Activated T-helper 17 cell treated with anti-CD3 and anti-CD28 coated beads, Interleukin-2, amount 50 U/mL, for 72 hours (primary cell): ENCODE measurements at regions not wholly inside any gene's neighbourhood (a gene's known extent, or its start where the extent isn't known, plus 50 kb on each side); places are given as distances from the start of the nearest gene placed in this dataset.
"Not testable (repeated sequence)": the region's sequence is repeated elsewhere in the genome, so short reads cannot be mapped to it uniquely, and the experiment has no call there.

Source experiments
- ATAC-seq: fragments of 150-1000 bp; cut with Tn5 transposase; replicated peaks from 2 replicates; pipeline ENCODE4 v1.10.0; 2021; ENCODE audit warnings: mild to moderate bottlenecking, moderate library complexity
- H3K27ac Mint-ChIP-seq: one replicate; pipeline ENCODE4 v1.8.0; 2022; ENCODE audit warnings: mixed read lengths
- H3K27me3 Mint-ChIP-seq: one replicate; pipeline ENCODE4 v1.8.0; 2022; ENCODE audit warnings: mixed read lengths
- H3K36me3 Mint-ChIP-seq: one replicate; pipeline ENCODE4 v1.8.0; 2022; ENCODE audit warnings: low read depth, mild to moderate bottlenecking, mixed read lengths
- H3K4me1 Mint-ChIP-seq: one replicate; pipeline ENCODE4 v1.8.0; 2022; ENCODE audit warnings: mixed read lengths
- H3K4me3 Mint-ChIP-seq: one replicate; pipeline ENCODE4 v1.8.0; 2022; ENCODE audit warnings: mild to moderate bottlenecking, mixed read lengths
- H3K9me3 Mint-ChIP-seq: one replicate; pipeline ENCODE4 v1.8.0; 2022; ENCODE audit warnings: mixed read lengths

DNA sequence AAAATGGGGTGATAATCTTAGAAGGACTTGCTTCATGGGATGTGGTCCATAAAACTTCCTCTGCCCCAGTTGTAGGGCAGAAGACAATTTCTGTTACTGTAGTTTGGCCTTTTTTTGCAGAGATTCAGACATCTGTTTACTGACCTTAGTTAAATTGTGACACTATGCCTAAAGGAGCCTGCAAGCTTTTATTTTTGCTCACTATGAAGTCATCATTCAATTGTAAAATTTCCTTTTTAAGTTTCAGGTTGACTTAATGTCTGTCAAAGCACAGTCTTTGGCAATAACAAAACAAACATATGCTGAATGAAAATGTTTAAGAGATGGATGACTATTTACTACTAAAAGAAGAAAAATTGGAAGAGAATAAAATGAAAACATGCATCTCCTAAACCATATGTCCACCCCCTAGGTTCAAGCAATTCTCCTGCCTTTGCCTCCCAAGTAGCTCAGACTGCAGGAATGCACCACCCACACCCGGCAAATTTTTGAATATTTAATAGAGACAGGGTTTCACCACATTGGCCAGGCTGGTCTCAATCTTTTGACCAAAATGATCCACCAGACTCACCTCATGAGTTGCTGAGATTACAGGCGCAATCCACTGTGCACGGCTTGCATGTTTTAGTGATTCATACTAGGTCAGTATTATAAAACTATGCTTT lies 93.5 kb upstream of the HSFY2 start:
- H3K27ac Mint-ChIP-seq, H3K4me3 Mint-ChIP-seq, H3K9me3 Mint-ChIP-seq, H3K36me3 Mint-ChIP-seq, H3K4me1 Mint-ChIP-seq, ATAC-seq, H3K27me3 Mint-ChIP-seq: not testable (repeated sequence)

DNA sequence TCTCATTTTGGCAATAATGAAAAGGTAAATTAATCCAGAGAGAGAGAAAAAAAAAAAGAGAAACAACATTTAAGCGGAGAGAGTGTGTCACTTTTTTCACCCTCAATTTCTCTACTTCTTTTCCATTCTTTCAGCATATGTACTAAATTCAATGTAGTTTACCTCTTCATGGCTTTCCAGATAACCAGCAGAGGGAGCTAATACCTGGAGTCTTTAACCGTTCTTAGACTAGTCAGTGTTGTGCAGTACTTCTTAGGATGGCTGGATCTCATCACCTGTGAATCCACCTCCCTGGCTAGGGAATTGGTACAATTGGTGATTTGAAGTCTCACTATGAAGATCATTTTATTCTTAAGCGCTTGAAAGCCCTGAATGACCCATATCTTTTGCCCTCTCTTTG lies 87.3 kb upstream of the HSFY2 start:
- not testable (repeated sequence) for H3K9me3 Mint-ChIP-seq, H3K27me3 Mint-ChIP-seq, H3K36me3 Mint-ChIP-seq, ATAC-seq, H3K4me3 Mint-ChIP-seq, H3K4me1 Mint-ChIP-seq, H3K27ac Mint-ChIP-seq

DNA sequence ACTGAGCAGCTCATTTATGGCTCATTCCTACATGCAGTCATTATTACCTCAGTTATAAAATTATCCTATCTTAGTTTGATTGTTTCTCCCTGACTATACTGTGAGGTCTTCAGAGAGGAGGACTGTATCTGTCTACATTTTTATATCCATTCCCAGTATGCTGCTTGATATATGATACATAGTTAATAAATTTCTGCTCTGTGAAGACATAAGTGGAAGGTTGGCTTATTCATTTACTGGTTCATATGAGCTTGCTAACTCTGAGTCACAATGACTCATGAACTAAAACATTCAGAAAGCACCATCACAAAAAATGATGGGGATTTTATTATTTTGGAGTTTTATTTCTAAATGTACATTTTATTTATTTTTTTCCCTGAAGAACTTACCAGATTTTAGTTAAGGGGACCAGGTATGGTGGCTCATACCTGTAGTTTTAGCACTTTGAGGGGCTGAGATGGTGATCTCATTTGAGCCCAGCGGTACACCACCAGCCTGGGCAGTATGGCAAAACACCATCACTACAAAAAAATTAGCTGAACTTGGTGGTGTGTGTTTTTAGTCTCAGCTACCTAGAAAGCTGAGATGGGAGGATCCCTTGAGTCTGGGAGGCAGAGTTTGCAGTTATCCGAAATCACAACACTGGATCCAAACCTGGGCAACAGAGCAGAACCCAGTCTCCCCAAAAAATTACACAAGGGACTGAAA lies 85.1 kb upstream of the HSFY2 start:
- ATAC-seq = peak; percentile 43
- not testable (repeated sequence) for H3K36me3 Mint-ChIP-seq

DNA sequence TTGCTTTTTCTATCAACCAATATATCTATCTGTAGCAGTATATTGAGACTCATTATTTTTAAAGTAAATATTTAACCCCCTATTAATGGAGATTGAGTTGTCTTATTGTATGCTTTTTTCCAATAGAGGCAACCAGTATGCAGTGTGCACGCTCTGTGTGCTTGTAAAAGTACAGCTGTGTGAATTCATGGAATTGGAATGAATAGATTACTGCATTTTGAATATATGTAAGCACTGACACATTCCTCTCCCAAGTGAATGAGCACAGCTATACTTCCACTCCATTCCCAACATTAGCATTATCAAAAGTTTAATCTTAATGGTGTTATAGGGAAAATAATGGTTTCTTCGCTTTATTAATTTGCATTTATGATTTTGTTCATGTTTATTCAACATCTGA lies 81.6 kb upstream of the HSFY2 start:
- not testable (repeated sequence) for H3K4me3 Mint-ChIP-seq, H3K4me1 Mint-ChIP-seq, H3K27me3 Mint-ChIP-seq, H3K36me3 Mint-ChIP-seq, H3K27ac Mint-ChIP-seq, ATAC-seq, H3K9me3 Mint-ChIP-seq

More for the DNA sequence above, 85.1 kb upstream of the HSFY2 start:
- not testable (repeated sequence) for H3K4me1 Mint-ChIP-seq, H3K4me3 Mint-ChIP-seq, H3K9me3 Mint-ChIP-seq, H3K27me3 Mint-ChIP-seq, H3K27ac Mint-ChIP-seq

DNA sequence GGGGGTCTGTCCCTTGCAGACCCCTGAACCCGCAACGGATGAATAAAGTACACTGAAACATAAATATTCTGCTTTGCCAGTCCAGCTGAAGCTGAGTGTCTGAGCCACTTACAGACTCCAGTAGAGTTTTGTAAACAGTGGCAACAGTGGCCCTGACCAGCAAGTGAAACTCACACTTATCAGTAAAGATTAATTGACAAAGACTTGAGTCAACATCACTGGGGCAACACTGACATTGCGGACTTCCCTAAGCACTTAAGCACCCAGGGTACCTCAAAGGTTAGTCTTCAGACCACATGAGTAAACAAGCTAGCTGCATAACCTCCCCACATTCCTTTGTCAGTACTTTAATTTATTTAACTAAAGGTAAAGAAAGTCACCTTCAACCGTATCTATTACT lies 79.8 kb upstream of the HSFY2 start:
- not testable (repeated sequence) for H3K27me3 Mint-ChIP-seq, H3K27ac Mint-ChIP-seq, ATAC-seq, H3K9me3 Mint-ChIP-seq, H3K4me3 Mint-ChIP-seq, H3K4me1 Mint-ChIP-seq, H3K36me3 Mint-ChIP-seq

DNA sequence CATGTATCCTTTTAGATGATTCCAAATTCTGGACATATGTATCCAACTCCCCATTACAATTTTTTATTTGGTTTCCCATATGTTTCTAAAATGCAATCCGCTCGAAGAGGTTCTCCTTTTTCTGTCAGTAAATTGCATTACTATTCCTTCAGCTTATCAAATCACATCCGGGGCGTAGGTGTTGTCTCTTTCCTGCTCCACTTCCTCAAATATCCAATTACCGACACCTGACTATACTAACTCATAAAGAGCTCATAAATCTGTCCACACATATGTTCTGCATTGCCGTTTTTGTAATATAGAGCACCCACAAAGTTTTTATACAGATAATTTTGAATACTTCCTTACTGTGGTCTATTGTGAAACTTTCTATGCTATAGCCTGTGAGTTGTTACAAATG lies 63.1 kb upstream of the HSFY2 start:
- not testable (repeated sequence) for H3K4me1 Mint-ChIP-seq, H3K27me3 Mint-ChIP-seq, H3K36me3 Mint-ChIP-seq, ATAC-seq, H3K9me3 Mint-ChIP-seq, H3K4me3 Mint-ChIP-seq, H3K27ac Mint-ChIP-seq
